Ectodermal cell (in vitro differentiated cells): ENCODE measurements at regions not wholly inside any gene's neighbourhood (a gene's known extent, or its start where the extent isn't known, plus 50 kb on each side); places are given as distances from the start of the nearest gene placed in this dataset.

Experiments
- H3K27ac ChIP-seq: 2 replicates; pipeline ENCODE4 v1.7.0; 2013; ENCODE audit warnings: mild to moderate bottlenecking, low read depth, low read length; ENCODE audit not compliant: insufficient read depth, poor library complexity, severe bottlenecking
- H3K27me3 ChIP-seq: 2 replicates; pipeline ENCODE4 v1.7.0; 2013; ENCODE audit warnings: mild to moderate bottlenecking, low read length; ENCODE audit not compliant: insufficient read depth, control insufficient read depth, poor library complexity, severe bottlenecking
- H3K36me3 ChIP-seq: one replicate; pipeline ENCODE4 v1.7.0; 2013; ENCODE audit warnings: low read length; ENCODE audit not compliant: control insufficient read depth, insufficient read depth
- H3K4me1 ChIP-seq: one replicate; pipeline ENCODE4 v1.7.0; 2013; ENCODE audit warnings: low read length; ENCODE audit not compliant: control insufficient read depth, insufficient read depth
- H3K4me3 ChIP-seq: 2 replicates; pipeline ENCODE4 v1.7.0; 2013; ENCODE audit warnings: low read depth, low read length, control low read depth; ENCODE audit not compliant: insufficient read depth
- H3K9me3 ChIP-seq: 2 replicates; pipeline ENCODE4 v1.7.0; 2013; ENCODE audit warnings: mild to moderate bottlenecking, low read length, moderate library complexity; ENCODE audit not compliant: control insufficient read depth
- WGBS, 2 experiments: methylation state at CpG; one replicate each; pipeline ENCODE4 v1.1.7; 2013; ENCODE audit warnings: missing lambda C conversion rate in 2 of 2; 5-methylcytosine and 5-hydroxymethylcytosine counted together

DNA sequence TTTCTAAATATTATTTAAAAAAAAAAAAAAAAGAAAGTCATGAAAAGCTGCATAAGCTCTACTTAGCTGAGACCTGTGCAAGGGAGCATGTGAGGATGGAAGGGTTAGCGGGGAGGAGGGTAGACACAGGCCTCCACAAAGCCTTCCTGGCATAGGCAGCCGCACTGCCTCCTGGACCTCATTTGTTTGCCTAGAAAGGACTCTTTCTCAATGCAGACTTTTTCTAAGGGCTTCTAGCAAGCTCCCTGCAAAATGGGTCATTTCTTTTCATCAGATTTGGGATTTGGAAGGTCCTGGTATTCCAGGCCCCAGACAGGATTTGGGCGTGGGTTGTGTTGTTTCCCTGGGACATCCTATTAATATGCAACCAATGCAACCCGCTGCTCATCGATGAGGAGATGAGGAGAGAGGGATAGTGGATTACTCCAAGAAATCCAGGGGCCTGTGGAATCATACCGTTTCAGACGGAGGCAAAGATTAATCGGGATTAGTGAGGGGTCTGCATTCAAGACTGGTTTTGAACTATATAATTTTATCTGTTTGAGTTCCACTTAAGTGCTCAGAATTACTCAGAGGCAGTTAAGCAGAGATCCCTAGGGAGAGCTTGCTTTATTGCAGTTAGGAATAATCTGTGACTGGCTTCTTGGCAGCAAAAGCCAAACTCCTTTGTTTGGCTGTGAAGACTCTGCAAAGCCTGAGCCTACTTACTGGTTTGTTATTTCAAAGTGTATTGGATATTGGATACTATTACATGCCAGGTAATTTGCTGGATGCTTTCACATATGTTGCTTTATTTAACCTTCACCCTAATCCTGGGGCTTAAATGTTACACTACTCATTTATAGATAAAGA lies 106.9 kb upstream of the NAV2 start:
- 88 to 91% methylated on average over 8 of the region's 8 CpGs for WGBS, 2 experiments
- no peaks in the 10 kb centered on the region for H3K27me3 ChIP-seq
- no peaks in the 10 kb centered on the region for H3K36me3 ChIP-seq
- H3K4me3 ChIP-seq = no peak overlapping the region
- no peaks in the 10 kb centered on the region for H3K9me3 ChIP-seq
- H3K4me1 ChIP-seq = no peaks in the 10 kb centered on the region
- no peak overlapping the region for H3K27ac ChIP-seq

GRCh38 chr11:19604679-19605375 lies 107.8 kb upstream of the NAV2 start:
- Histone ChIP-seq H3K27me3 (no peaks in the 10 kb centered on the region), H3K27ac (no peak overlapping the region), H3K4me3 (no peak overlapping the region), H3K9me3 (no peaks in the 10 kb centered on the region), H3K36me3 (no peaks in the 10 kb centered on the region), H3K4me1 (no peaks in the 10 kb centered on the region)
- 92 to 96% methylated on average over 2 of the region's 2 CpGs for WGBS, 2 experiments

- no peak overlapping the region for H3K27ac ChIP-seq
- no peak overlapping the region for H3K4me3 ChIP-seq
- 93 to 95% methylated on average over 2 of the region's 2 CpGs for WGBS, 2 experiments
- H3K36me3 ChIP-seq = no peaks in the 10 kb centered on the region
- H3K27me3 ChIP-seq = no peaks in the 10 kb centered on the region
- no peaks in the 10 kb centered on the region for H3K9me3 ChIP-seq
- H3K4me1 ChIP-seq = no peaks in the 10 kb centered on the region
Measured at GRCh38 chr11:19603771-19604170, 108.9 kb upstream of the NAV2 start.

DNA sequence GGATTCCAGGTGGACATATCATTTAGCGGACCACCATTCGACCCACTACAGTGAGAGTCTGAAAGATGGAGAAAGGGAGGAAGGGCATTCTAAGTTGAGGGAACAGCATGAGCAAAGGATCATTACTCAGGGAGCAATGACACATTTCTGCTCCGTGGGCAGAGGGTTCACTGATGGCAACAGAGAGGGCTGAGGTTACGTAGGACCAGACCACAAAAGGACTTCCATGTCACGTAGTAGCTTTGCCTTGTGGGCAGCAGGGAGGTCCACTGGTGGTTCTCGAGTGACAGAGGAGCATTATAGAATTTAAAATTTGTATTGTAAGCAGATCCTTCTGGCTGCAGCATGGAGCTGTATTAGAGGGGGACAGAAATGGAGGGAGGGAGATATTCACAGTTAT lies 109.7 kb upstream of the NAV2 start:
- WGBS, 2 experiments = 94 to 95% methylated on average over 6 of the region's 6 CpGs
- no peaks in the 10 kb centered on the region for H3K4me1 ChIP-seq

GRCh38 chr11:19602406-19602805 lies 110.2 kb upstream of the NAV2 start:
- 89 to 93% methylated on average over 6 of the region's 6 CpGs for WGBS, 2 experiments
- Histone ChIP-seq H3K36me3 (no peaks in the 10 kb centered on the region), H3K27me3 (no peaks in the 10 kb centered on the region), H3K4me1 (no peaks in the 10 kb centered on the region), H3K9me3 (no peaks in the 10 kb centered on the region), H3K27ac (no peak overlapping the region), H3K4me3 (no peak overlapping the region)

More for the DNA sequence above, 109.7 kb upstream of the NAV2 start:
- no peak overlapping the region for H3K4me3 ChIP-seq
- H3K36me3 ChIP-seq = no peaks in the 10 kb centered on the region
- H3K9me3 ChIP-seq = no peaks in the 10 kb centered on the region
- no peaks in the 10 kb centered on the region for H3K27me3 ChIP-seq
- no peak overlapping the region for H3K27ac ChIP-seq

- H3K4me1 ChIP-seq = no peaks in the 10 kb centered on the region
Measured at GRCh38 chr11:19601235-19601634, 111.4 kb upstream of the NAV2 start.

GRCh38 chr11:19599681-19600080 lies 113.0 kb upstream of the NAV2 start:
- H3K4me3 ChIP-seq = no peak overlapping the region
- H3K36me3 ChIP-seq = no peaks in the 10 kb centered on the region
- H3K27ac ChIP-seq = no peak overlapping the region
- 85 to 92% methylated on average over 4 of the region's 4 CpGs for WGBS, 2 experiments
- no peaks in the 10 kb centered on the region for H3K4me1 ChIP-seq
- no peaks in the 10 kb centered on the region for H3K9me3 ChIP-seq
- H3K27me3 ChIP-seq = no peaks in the 10 kb centered on the region

More at GRCh38 chr11:19601235-19601634, 111.4 kb upstream of the NAV2 start:
- Histone ChIP-seq H3K27ac (no peak overlapping the region), H3K9me3 (no peaks in the 10 kb centered on the region), H3K36me3 (no peaks in the 10 kb centered on the region), H3K4me3 (no peak overlapping the region), H3K27me3 (no peaks in the 10 kb centered on the region)
- 95 to 97% methylated on average over 2 of the region's 2 CpGs for WGBS, 2 experiments

GRCh38 chr11:19598876-19599486 lies 113.7 kb upstream of the NAV2 start:
- H3K27me3 ChIP-seq = no peaks in the 10 kb centered on the region
- H3K4me1 ChIP-seq = no peaks in the 10 kb centered on the region
- H3K27ac ChIP-seq = no peak overlapping the region
- 90 to 92% methylated on average over 3 to 4 of the region's 4 CpGs for WGBS, 2 experiments
- H3K9me3 ChIP-seq = no peaks in the 10 kb centered on the region
- H3K4me3 ChIP-seq = no peak overlapping the region
- H3K36me3 ChIP-seq = no peaks in the 10 kb centered on the region

- H3K4me3 ChIP-seq = no peak overlapping the region
- H3K27me3 ChIP-seq = no peaks in the 10 kb centered on the region
- no peaks in the 10 kb centered on the region for H3K9me3 ChIP-seq
- no peaks in the 10 kb centered on the region for H3K4me1 ChIP-seq
- H3K36me3 ChIP-seq = no peaks in the 10 kb centered on the region
- H3K27ac ChIP-seq = no peak overlapping the region
- 51 to 59% methylated on average over 3 of the region's 3 CpGs for WGBS, 2 experiments
Measured at GRCh38 chr11:19598456-19598855, 114.2 kb upstream of the NAV2 start.

DNA sequence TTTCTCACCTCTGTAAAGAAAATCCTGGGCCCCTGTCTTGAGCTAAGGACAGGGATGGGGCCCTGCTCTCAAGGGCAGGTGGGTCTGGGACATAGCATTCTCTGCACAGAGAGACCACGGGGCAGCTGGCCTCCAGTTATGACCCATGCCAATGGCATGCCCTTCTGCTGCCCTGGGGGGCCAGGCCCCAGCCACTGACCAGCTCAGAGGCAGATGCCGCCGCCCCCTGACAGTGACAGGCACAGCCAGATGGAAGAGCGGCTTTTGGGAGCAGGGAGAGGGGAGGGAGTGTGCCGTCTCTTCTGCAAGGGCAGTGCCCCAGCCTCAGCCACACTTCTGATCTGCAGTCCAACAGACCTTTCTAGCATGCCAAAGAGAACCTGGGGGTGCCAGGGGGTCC lies 114.8 kb upstream of the NAV2 start:
- Histone ChIP-seq H3K27ac (no peak overlapping the region), H3K27me3 (no peaks in the 10 kb centered on the region), H3K4me1 (no peaks in the 10 kb centered on the region), H3K36me3 (no peaks in the 10 kb centered on the region), H3K4me3 (no peak overlapping the region), H3K9me3 (no peaks in the 10 kb centered on the region)
- 71 to 74% methylated on average over 5 of the region's 5 CpGs for WGBS, 2 experiments
